Limb (tissue), 2 donors: ENCODE measurements at regions not wholly inside any gene's neighbourhood (a gene's known extent, or its start where the extent isn't known, plus 50 kb on each side); places are given as distances from the start of the nearest gene placed in this dataset.
"Not testable (repeated sequence)": the region's sequence is repeated elsewhere in the genome, so short reads cannot be mapped to it uniquely, and the experiment has no call there.

Experiments used
- DNase-seq, 2 donors: peaks; one replicate each; pipeline ENCODE4 v3.0.0-alpha.2; 2016; ENCODE audit errors: extremely low spot score in 2 of 2

DNA sequence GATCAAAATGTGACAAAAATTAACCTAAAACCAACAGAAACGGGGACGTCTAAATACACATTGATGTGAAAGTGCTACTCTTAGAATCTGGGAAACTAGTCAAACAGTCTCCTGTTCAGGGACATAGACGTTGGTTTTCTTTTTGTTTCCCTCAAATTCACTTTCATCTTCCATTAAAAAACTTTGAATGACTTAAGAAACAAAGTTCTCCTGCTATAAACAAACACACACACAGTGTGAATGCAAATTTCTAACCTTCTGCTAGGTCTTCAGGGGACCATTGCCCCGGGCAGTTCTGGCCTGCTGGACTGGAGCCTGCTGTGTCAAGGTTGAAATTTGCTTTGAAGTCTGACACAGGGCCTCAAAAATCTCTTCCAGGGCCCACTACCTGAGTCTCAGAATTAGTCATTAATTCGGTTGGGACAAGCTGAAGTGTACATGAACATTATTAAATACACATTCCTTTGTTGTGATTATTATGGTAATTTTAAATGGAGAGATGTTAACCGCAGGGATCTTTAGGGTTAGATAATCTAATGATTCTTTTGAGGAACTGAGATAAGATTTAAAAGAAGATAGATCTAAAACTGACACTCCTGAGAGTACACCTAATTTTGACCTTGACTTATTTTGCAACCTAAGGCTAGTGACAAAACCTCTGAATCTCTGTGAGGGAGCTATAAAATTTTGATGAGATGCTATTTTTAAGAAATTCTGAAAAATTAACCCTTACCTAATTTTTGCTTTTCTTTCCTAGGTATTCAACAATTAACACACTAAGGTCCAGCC is 1260.4 kb downstream of the ROBO1 start:
- no peak for DNase-seq

DNA sequence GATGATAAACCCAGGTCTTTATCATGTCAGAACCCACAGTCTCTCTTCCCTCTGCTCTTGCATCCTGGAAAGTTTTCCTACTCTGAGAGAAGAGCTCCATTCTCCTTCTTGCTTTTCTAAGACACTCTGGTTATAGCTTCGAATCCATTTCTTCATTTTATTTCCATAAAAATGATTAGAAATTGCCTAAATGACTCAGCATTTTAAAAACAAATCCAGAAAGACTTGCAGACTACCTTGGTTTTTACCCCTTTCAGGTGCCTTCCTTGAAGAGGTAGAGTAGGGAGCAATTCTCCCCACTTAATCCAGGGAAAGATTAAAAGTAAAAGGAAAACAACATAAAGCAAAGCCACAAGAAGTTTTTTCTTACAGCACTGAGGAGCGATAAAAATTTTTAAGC is 1256.0 kb downstream of the ROBO1 start:
- DNase-seq = no peak

DNA sequence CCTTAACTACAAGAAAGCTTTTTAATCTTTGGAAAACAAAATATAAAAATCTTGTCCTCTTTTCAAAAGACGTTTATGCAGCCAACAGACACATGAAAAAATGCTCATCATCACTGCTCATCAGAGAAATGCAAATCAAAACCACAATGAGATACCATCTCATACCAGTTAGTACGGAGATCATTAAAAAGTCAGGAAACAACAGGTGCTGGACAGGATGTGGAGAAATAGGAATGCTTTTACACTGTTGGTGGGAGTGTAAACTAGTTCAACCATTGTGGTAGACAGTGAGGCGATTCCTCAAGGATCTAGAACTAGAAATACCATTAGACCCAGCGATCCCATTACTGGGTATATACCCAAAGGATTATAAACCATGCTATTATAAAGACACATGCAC is 1255.0 kb downstream of the ROBO1 start:
- not testable (repeated sequence) for DNase-seq

DNA sequence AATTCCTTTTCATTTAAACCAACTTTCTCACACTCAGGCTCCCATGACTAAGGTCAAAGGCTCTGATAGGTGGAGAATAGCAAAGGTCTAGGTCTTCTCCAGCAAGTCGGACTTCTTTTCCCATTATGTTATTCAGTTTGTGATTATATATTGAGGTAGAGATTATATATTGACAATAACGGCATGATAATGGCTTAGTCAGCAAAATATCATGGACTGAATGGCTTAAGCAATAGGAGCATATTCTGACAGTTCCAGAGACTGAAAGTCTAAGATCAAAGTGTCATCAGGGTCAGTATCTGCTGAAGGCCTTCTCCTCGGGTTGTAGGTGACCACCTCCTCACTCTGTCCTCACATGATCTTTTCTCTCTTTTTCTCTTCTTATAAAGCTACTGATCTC is 1251.4 kb downstream of the ROBO1 start:
- no peak for DNase-seq

DNA sequence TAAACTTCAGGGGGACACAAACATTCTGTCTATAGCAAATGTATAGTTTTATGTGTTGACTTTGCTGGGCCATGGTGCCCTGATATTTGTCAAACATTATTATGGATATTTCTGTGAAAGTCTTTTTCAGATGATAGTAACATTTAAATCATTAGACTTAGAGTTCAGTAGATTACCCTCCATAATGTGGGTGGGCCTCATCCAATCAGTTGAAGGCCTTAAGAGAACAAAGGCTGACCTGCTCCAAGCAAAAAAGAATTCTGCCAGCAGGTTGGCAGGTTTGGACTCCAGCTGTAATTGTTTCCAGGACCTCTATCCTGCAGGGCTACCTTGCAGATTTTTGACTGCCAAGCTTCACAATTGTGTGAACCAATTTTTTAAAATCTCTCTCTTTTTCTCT is 1250.9 kb downstream of the ROBO1 start:
- DNase-seq = no peak

DNA sequence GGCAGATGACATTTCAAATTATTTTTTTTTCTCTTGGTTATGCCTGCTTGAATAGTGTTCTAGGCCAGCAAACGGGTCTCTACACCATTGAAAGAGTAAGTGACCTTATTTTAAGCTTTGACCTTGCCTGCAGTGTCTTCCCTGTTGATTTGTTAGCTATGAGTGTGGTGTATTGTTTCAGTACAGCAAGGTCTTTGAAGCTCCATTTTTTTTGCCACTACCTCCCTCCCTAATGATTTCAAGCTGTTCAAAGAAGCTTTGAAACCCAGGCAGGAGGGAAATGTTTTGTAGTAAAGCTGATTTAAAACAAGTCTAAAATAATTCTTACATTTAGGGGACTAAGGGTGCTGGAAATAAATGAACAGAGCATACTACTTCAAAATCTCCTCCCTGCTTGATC is 1249.8 kb downstream of the ROBO1 start:
- no peak for DNase-seq

DNA sequence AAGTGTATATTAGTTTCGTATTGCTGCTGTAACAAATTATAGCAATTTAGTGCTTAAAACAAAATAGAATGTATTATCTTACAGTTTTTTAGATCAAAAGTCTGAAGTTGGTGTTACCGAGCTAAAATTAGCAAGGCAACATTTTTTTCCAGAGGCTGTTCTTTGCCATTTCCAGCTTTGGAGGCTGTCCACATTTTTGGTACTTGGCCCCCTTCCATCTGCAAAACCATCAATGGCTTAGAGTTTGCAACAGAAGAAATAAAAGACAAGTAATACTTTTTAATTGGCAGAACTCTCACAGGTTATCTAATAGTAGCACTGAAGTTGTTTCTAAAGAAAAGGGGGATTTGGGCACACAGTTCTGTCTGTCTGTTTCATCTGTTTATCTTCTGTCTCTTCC is 1248.5 kb downstream of the ROBO1 start:
- DNase-seq = no peak

DNA sequence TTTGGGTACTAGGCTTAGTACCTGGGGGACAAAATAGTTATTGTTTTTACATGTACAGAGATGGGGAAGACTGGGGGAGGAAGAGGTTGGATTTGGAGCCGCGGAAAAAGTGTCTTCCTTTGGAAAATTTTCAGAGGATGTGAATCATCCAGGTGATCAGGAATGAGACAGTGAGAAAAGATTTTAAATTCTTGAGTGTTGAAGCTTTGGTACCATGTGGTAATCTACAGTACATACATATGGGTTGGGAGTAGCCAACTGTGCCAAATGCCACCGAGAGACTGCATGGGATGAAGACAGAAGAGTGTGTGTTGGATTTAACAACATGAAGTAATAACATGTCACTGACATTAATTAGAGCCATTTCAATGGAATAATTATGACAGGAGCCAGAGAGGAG is 1238.2 kb downstream of the ROBO1 start:
- no peak for DNase-seq

DNA sequence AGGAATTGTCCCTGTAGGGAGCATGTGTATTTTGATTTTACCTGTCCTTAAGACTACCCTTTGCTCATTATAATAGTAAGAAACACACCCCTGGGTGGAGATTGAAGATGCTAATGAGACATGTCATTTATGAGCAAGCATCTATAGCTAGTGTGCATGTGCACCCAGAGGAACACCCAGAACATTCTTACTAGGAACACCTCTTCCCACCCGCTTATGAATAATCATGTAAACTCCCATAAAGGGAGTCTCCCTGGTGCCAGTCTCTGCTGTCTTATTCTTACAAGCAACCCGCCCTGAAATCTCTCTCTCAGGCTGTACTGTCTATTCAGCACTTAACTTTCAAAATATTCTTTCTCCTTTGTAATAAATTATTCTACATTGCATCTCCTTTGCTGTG is 1227.3 kb downstream of the ROBO1 start:
- DNase-seq = no peak

DNA sequence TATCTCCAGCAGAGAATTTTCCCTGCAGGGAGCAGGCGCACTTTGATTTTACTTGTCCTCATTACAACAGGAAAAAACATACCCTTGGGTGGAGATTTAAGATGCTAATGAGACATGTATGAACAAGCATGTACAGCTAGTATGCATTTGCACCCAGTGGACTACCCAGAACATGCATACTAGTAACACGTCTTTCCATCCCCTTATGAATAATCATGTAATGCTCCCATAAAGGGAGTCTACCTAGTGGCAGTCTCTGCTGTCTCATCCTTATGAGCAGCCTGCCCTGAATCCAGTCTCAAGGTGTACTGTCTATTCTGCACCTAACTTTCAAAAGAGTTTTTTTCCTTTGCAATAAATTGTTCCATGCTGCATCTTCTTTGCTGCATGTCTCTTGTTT is 1222.0 kb downstream of the ROBO1 start:
- no peak for DNase-seq
